Stimulated activated CD4-positive, alpha-beta T cell treated with anti-CD3 and anti-CD28 coated beads, Interleukin-1b, Interleukin-23, amount 100 ng/mL, for 48 hours (primary cell): ENCODE measurements at regions not wholly inside any gene's neighbourhood (a gene's known extent, or its start where the extent isn't known, plus 50 kb on each side); places are given as distances from the start of the nearest gene placed in this dataset.
"Not testable (repeated sequence)": the region's sequence is repeated elsewhere in the genome, so short reads cannot be mapped to it uniquely, and the experiment has no call there.

Experiments
- DNase-seq: peaks from one replicate; pipeline ENCODE4 v3.0.0-alpha.2; 2020

DNA sequence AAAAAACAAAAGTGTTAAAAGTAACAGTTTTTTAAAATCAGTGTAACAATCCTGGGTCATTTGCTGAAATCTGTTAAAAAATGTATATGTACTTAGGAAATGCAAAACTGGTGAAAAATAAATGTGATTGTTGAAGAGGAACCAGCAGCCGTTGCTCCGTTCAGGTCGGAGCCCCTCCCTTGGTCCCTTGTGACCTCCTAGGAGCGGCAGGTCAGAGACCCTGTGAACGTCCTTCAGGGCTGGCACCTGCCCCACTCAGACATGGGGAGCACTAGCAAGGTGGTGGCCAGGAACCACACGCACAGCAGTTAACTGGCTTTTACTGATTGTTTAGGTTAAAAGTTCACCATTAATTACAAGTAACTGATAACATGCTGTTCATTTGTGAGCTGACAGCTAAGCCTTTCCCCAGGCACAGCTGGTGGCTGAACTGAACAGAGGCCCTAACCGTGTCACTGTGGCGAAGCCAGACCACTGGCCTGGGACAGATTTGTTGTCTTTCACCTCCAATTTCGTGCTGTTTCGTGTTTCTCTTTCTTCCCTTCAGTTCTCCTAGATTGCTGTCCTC, 159.2 kb upstream of the ALKAL2 start:
- no peak for DNase-seq

DNA sequence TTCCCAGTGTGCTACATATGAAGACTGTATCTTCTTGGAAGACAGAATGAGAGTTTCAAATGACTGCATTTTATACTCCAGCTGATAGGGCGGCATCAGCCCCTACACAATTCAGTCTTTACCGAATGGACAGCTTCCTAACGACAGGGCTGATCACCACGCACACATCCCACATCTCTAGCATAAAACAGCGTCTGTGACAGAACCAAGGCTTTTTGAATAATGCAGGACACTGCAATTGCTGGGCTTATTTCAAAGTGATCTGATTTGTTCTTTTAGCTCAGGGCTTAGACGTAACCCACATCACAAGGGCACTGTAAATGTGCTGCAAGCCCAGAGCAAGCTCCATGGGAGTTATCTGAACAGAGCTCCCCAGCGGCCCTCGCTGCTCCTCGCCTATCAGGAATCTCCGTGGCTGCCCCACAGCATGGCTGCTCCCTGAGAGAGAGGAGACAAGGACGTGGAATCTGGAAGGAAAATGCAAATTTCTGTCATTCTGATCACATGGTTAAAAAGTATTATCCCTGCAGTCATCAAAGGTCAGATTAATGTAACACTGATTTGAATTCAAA, 158.5 kb upstream of the ALKAL2 start:
- DNase-seq = no peak

DNA sequence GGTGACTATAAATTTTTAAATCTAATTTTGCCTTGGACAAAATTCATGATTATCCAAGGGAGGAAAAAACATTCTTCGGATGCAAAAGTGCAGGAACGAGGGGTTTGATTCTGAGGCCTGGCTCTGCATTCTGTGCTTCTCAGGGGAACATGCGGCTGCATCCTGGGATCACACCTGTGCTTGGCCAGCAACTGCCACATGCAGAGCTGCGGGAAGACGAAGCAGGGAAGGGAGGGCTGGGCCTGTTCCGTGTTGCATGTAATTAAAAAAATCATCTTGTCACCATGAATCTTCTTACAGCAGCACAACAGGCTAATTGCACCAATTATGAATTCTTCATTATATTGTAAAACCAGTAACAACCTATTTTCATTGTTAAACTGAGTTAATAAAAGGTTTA, 158.0 kb upstream of the ALKAL2 start:
- DNase-seq = no peak

DNA sequence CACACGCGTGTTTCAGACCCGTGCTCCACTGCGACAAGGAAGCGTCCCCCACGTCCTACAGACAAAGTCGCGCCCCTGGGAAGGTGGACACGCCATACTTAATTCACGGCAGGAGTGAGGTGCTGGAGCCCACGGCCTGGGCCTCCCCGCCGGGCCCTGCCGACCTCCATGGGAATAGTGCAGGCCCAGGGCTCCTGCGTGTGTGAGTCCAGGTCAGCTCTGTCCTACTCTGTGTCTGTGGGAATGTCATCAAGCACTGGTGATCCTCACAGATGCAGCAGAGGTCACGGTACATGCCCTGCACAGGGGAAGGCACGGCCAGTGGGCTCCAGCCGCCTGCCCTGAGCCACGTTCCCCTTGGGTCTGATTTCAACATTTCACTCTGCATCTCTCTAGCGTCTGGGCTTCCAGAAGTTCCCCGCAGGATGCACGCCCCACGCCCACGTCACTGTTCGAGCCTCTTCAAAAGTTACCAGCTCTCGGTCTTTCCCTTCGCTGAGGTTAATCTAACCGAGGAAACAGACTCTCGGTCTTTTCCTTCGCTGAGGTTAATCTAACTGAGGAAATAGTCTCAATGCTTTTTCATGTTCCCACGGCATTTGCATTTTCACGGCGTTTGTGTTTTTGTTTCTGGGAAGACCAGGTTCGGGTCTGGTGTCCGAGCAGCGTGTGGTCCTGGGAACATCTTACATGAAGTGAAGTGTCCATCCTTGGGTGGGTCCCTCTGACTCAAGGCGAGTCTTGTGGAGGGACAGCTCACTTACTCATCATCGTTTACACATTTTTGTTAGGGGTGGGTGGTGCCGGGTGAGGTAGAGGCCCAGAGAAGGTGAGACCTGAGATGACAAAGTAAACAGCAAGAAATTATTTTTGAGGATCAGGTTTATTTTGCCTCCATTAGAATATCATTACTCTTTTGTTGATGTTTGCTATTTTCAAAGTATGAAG, 157.3 kb upstream of the ALKAL2 start:
- no peak for DNase-seq

DNA sequence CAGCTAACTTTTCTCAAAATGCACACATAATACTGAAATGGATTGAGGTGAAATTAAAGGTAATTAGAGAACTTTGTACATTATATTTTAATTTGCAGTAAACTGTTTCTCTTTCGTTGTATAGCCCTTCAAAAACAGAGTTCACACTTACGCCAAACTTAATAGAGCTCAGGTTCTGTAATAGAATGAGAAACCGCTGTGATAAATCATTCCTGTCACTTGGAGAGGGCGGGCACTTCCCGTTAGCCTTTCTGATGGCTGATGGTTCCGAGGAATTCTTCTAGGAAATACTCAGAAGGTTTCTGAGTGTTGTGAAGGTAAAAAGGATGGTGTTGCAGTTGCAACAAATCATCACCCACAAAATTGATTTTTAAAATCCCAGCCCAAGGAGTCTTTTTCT, 155.8 kb upstream of the ALKAL2 start:
- DNase-seq = no peak

DNA sequence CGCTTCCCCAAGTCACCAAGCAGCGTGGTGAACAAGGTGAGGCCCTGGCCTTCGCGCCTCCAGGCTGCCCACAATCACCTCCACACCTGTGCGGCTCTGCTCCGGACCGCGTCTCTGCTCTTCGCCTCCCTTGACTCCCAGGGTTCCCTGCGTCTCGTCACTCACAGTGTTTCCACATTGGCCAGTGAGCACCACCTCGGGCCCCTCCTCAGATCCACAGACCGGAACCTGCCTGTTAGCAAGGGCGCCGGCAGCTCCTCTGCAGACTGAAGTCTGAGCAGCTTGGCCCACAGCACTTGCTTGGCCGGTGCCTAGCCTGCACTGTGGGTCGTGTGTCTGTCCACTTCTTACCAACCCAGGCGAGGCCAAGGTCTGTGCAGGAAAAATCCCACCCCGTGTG, 155.3 kb upstream of the ALKAL2 start:
- no peak for DNase-seq

DNA sequence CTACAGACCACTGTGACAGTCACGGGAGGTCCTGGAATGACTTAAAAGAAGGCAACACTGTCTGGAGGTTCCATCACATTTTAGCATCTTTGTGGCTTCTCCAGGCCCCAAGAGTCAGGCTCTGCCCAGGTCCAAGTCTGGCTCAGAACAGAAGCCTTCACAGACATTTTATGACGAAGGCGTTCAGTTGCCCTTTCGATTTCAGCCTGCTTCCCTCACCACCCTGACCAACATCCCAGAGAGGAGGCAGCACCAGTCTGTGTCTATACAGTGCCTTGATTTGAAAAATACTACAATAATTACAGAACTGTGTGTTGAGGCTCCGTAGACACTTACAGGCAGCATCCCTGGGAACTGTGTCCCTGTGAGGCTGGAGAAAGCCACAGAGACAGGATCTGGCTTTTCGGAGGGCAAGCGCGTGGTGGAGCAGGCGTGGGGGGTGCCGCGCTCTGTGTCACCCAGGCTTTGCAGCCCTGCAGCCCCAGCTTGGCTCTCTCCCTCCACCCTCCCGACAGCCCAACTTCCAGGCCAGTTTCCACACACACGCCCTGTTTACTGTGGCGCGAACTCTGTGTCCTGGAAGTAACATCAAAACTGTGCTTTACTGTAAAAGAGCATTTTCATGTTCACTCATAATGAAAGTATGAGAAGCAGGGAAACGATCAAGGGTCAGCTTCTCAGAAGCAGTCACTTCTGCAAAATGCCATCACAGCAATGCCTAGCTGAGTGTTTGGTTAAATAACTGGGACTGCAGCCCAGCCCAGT, 153.5 kb upstream of the ALKAL2 start:
- DNase-seq = no peak

DNA sequence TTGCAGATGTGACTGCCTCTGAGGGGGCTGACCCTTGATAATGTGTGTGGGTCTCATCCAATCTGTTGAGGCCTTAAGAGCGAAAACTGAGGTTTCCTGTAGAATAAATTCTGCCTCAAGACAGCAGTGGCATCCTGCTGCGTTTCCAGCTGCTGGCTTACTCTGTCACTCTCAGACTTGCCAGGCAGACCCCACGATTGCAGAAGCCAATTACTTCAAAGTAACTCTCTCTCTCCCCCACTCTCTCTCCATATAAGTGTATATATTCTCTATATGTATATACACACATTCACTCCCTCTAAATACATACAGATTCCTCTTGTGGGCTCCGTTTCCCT, 152.5 kb upstream of the ALKAL2 start:
- DNase-seq = no peak

DNA sequence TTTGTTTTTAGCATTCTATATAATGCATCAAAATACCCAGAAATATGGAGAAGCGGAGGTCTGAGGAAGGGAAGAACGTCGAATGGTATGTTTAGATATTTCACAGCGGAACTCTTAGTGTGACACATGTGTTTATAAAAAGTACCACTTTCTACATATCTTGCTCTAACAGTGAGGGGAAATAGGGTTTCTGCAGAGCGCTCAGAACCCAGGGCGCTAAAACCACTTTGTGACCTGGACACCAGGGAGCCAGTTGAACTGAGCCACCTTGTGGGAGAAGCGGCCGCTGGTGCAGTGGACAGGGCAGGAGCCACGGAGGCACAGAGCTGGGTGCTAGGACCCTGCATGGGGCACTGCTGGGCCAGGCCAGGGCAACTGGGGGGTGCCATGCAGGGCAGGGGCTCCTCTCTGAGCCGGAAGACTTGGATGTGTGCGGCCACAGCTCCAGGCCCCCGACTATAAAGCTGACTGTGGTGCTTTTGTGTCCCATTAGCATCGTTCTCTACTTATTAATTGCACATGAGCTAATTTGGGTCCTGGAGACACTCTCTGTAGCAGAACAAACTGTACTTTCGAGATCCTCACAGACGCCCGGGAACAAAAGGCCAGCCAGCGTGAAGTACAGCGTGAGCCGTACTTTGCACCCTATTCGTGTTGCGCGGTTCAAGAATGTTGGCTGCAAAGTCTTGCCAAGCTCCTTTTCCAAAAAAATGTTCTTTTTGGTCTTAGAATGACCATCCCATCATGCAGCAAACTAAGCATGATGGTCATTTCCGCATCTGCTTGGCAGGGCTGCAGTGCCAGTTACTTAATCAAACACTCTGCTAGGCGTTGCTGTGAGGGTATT, 151.9 kb upstream of the ALKAL2 start:
- no peak for DNase-seq

DNA sequence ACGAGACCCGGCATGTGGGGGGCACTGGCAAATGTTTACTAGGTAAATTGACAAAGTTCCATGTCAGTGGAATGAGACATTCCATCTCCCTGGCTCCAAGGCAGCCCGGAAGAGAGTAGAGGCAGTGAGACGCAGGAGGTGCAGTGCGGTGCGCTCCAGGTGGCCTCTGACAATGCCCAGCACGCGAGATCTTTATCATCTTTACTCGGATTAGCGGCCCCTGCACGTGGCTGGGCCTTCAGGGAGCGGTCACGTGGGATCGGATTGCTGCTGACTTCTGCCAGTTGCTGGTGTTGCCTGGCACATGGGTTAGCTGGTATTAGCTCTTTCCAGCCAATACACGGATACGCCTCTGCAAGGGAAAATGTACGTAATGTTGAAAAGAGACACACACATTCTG, 151.2 kb upstream of the ALKAL2 start:
- DNase-seq = no peak

DNA sequence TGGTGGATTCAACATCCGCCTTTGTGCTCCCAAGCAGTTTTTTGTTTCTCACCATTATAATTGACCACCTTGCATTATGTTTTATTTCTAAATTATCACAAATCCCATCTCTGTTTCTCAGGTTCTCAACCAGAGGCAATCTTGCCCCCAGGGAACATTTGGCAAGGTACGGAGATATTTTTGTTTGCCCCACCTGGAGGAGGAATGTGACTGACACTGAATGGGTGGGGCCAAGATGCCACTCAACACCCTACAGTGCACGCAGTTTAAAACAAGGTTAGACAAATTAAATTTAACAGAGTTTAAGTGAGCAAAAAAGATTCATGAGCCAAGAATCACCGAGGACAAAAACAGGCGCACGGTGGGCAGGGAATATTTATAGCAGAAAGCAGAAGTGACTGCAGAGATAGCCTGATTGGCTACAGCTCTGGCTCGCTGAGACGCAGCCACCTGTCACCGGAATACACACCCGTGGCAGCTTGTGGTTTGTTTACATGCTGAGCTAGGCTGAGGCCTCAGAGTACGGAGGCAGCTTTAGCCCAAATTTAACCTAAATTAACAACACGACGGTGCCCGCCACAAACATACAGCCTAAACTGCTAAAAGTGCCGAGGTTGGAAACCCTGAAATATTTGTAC, 150.0 kb upstream of the ALKAL2 start:
- peak; percentile 47 for DNase-seq

DNA sequence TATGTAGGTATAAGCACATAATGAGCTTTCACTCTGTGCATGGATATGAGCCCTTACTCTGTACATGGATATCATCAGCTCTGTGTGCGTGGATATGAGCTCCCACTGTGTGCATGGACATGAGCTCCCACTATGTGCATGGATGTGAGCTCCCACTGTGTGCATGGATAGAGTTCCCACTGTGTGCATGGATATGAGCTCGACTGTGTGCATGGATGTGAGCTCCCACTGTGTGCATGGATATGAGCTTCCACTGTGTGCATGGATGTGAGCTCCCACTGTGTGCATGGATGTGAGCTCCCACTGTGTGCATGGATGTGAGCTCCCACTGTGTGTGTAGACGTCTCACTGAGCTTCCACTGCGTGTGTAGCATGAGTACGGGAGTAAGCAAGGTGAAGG, 149.3 kb upstream of the ALKAL2 start:
- no peak for DNase-seq

DNA sequence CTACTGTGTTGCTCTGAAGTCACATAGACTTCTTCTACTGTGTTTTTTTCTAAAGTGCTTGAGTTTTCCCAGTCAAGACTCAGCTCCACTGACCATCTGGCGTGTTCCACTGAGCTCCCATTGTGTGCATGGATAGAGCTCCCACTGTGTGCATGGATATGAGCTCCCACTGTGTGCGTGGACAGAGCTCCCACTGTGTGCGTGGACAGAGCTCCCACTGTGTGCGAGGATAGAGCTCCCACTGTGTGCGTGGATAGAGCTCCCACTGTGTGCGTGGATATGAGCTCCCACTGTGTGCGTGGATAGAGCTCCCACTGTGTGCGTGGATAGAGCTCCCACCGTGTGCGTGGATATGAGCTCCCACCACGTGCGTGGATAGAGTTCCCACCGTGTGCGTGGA, 148.3 kb upstream of the ALKAL2 start:
- DNase-seq = no peak

DNA sequence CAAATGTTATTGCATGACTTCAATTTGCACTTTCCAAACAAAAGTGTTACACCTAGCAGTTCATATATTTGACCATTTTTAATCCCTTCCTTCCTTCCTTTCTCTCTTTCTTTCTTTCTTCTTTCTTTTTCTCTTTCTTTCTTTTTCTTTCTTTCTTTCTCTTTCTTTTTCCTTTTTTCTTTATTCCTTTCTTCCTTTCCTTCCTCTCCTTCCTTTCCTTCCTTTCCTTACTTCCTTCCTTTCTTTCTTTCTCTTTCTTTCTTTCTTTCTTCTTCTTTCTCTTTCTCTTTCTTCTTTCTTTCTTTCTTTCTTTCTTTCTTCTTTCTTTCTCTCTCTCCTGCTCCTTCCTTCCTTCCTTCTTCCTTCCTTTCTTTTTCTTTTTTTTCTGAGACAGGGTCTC, 146.7 kb upstream of the ALKAL2 start:
- no peak for DNase-seq

DNA sequence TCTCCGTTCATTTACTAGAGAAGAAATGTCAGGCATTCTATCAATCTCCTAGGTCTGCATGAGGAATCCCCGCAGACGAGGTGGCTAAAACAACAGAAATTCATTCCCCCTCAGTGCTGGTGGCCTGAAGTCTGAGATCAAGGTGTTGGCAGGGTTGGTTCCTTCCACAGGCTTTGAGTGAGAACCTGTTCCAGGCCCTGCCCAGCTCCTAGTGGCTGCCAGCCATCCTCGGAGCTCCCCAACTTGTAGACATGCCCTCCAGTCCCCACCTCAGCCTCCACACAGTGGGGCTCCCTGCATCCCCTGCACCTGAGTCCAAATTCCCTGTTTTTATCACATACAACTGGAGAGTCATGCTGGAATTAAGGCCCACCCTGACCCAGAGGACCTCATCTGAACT, 145.3 kb upstream of the ALKAL2 start:
- no peak for DNase-seq

DNA sequence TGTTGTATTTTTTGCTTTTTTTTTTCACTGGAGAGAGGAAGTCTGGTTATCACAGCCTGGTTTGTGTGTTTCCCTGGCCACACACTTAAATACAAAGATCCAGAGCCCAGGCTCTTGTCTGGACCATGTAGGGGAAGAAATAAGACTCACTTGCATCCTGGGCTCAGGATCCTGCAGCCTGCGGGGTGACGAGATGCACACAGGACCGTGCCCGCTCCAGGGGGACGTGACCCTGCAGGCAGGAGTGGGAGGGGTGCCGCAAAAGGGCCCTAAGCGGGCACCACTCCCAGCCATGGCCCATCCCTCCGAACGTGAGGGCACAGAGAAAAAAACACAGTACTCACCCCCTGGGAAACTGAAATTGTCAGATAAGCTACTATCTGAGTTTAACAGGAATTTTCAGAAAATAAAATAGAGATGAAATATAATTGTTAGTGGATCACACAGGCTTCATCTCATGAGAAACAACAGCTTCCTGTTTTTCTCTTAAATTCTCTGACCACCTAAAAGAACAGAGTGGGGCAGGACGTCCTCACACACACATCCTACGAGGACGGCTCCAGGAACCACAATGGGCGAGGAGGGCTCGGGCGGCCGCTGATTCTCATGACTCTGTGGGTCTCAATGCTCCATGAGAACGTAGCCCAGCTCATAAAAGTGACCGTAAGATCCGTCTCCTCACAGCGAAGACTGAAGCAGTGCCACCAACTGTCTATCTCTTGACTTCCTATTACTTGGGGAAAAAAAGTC, 142.6 kb upstream of the ALKAL2 start:
- DNase-seq = no peak

DNA sequence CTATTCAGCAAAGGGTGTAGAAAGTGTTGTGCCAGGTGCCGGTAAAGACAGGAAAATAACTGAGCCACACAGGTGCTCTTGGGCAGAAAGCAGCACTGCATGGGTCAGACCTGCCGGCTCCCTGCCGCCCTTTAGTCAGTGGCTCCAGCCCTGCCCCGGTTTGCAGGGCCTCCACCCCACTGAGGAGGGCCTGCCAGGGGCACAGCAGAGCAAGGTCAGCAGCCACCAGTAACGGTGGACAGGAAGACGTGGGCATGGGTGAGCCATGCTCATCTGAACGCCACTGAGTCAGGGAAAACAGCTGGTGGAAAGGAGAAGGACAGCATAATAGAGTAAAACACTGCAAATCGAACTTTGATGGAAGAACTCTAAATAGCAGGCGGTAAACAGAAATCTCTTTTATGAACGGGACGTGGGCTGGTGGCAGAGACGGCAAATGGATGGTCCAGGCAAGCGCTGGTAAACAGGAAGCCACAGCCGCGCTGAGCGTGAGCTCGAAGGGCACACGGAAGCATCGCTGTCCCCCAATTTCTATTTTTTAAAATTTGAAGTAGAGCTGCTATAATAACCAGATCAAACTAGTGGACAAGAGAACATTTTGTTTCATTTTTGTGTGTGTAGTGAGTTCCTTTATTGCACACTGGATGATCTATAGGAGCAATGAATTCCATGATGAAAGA, 141.8 kb upstream of the ALKAL2 start:
- no peak for DNase-seq

DNA sequence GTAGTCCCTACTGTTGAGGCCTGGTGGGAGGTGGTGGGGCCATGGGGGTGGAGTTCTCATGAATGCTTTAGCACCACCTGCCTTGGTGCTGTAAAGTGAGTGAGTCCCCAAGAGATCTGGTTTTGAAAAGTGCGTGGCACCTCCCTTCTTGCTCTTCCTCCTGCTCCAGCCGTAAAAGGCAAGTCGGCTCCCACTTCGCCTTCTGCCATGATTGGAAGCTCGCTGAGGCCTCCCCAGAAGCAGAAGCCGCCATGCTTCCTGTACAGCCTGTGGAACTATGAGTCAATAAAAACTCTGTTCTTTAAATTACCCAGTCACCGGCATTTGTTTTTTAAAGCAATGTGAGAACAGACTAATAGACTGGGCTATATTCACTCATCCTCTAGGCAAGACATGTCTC, 141.3 kb upstream of the ALKAL2 start:
- no peak for DNase-seq

DNA sequence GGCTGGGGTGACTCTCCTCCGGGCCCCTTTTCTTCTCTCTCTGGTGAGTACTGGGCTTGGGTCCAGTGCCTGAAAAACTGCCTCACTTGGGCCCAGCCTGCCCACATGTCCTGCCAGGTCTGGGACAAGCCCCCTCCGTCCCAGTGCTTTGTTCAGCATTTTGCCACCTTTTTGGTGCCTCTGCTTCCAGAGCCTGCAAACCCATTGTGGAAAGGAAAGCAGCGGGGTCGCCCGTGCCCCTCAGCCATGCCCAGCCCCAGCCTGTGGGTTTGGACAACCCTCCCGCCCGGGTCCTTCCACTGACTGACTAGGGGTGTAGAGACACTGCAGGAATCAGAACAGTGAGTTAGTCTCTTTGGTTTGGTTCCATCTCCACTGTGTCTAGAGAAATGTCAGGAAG, 140.7 kb upstream of the ALKAL2 start:
- no peak for DNase-seq

DNA sequence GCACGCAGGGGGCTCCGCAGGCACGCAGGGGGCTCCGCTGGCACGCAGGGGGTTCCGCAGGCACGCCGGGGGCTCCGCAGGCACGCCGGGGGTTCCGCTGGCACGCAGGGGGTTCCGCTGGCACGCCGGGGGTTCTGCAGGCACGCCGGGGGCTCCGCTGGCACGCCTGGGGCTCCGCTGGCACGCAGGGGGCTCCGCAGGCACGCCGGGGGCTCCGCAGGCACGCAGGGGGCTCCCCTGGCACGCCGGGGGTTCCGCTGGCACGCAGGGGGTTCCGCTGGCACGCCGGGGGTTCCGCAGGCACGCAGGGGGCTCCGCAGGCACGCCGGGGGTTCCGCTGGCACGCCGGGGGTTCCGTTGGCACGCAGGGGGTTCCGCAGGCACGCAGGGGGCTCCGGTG, 138.8 kb upstream of the ALKAL2 start:
- not testable (repeated sequence) for DNase-seq

DNA sequence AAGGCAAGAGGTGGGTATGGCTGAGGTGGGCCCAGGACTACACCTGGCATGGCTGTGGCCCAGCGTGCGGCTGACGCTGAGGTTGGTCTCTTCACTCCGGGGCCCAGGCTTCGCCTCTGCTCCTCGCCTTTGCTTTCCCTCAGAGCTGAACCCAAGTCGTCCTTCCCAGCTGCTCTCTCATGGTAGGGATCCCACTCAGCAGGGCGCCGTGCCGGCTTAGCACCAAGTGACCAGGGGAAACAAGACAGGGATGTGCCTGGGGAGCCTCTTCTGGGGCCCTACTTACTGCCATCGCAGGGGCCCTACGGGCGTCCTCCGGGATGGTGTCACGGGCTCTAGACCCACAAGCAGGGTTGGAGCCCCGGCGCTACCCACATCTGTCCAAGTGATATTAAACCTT, 138.1 kb upstream of the ALKAL2 start:
- no peak for DNase-seq
